Peyer's patch (tissue), 4 donors: ENCODE measurements at regions not wholly inside any gene's neighbourhood (a gene's known extent, or its start where the extent isn't known, plus 50 kb on each side); places are given as distances from the start of the nearest gene placed in this dataset.

Source experiments
- CTCF ChIP-seq, 6 experiments: fragments of 450-650 bp in 4 of 6; fragments of 200-600 bp in 2 of 6; sonication (generic) in 1 of 6; IDR thresholded peaks; one replicate each; pipeline ENCODE4 v1.5.1; 2017 to 2019; ENCODE audit warnings: antibody characterized with exemption in 6 of 6, mild to moderate bottlenecking in 3 of 6, moderate library complexity in 1 of 6
- POLR2A ChIP-seq, 2 donors: fragments of 450-650 bp; IDR thresholded peaks; one replicate each; pipeline ENCODE4 v1.5.1; 2017; ENCODE audit warnings: antibody characterized with exemption in 2 of 2, mild to moderate bottlenecking in 2 of 2, moderate library complexity in 2 of 2

GRCh38 chr13:88919970-88920628, 1248.9 kb downstream of the SLITRK5 start:
- TF ChIP-seq CTCF (IDR thresholded peaks at IDR 0.05) (no peak), POLR2A (IDR thresholded peaks at IDR 0.05) (no peak)
